DND-41 (cell line): ENCODE measurements at regions not wholly inside any gene's neighbourhood (a gene's known extent, or its start where the extent isn't known, plus 50 kb on each side); places are given as distances from the start of the nearest gene placed in this dataset.

Experiments used
- ATAC-seq: fragments of 200-7000 bp; cut with Tn5 transposase; 3 replicates; pipeline ENCODE4 v1.9.1; 2021; ENCODE audit warnings: low read depth; ENCODE audit not compliant: insufficient read depth
- DNase-seq: peaks from one replicate; pipeline ENCODE4 v3.0.0-alpha.2; 2020
- H2AFZ ChIP-seq: 2 replicates; pipeline ENCODE4 v1.6.0; 2012; ENCODE audit warnings: low read depth, low read length
- H3K27ac ChIP-seq: 2 replicates; pipeline ENCODE4 v1.5.1; 2012; ENCODE audit warnings: low read length, inconsistent platforms
- H3K27me3 ChIP-seq: fragments of 200-600 bp; sonication (generic); 2 replicates; pipeline ENCODE4 v1.6.0; 2012; ENCODE audit warnings: low read length, mild to moderate bottlenecking, inconsistent platforms; ENCODE audit not compliant: insufficient read depth, poor library complexity
- H3K36me3 ChIP-seq: 2 replicates; pipeline ENCODE4 v1.5.1; 2012; ENCODE audit warnings: low read length, inconsistent platforms; ENCODE audit not compliant: insufficient read depth
- H3K4me1 ChIP-seq: 2 replicates; pipeline ENCODE4 v1.5.1; 2012; ENCODE audit warnings: mild to moderate bottlenecking, low read length; ENCODE audit not compliant: insufficient read depth
- H3K4me2 ChIP-seq: 2 replicates; pipeline ENCODE4 v1.6.0; 2012; ENCODE audit warnings: mild to moderate bottlenecking, moderate library complexity, low read length, inconsistent platforms; ENCODE audit not compliant: insufficient read depth
- H3K4me3 ChIP-seq, 2 experiments: fragments of 200-600 bp in 1 of 2; shearing (Covaris generic) in 1 of 2; 2 replicates each; pipeline ENCODE4 v1.5.1; 2012 to 2016; ENCODE audit warnings: inconsistent platforms in 2 of 2, low read length in 2 of 2, mild to moderate bottlenecking in 2 of 2, low read depth in 1 of 2, moderate library complexity in 1 of 2
- H3K79me2 ChIP-seq: 2 replicates; pipeline ENCODE4 v1.6.0; 2012; ENCODE audit warnings: low read length, inconsistent platforms; ENCODE audit not compliant: insufficient read depth
- H3K9ac ChIP-seq: 2 replicates; pipeline ENCODE4 v1.6.0; 2012; ENCODE audit warnings: low read depth, mild to moderate bottlenecking, inconsistent platforms, low read length, moderate library complexity
- H3K9me3 ChIP-seq: 2 replicates; pipeline ENCODE4 v1.5.1; 2012; ENCODE audit warnings: low read length, moderate library complexity, mild to moderate bottlenecking, inconsistent platforms; ENCODE audit not compliant: insufficient read depth, severe bottlenecking
- H4K20me1 ChIP-seq: 2 replicates; pipeline ENCODE4 v1.6.0; 2012; ENCODE audit warnings: low read length; ENCODE audit not compliant: insufficient read depth
- CTCF ChIP-seq: IDR thresholded peaks from 2 replicates; pipeline ENCODE4 v1.5.1; 2012; ENCODE audit warnings: borderline replicate concordance, low read length, moderate library complexity, mild to moderate bottlenecking; ENCODE audit not compliant: poor library complexity, severe bottlenecking; ENCODE audit errors: extremely low read depth
- EZH2 ChIP-seq: IDR thresholded peaks from 3 replicates; pipeline ENCODE4 v1.6.1; 2012; ENCODE audit warnings: borderline replicate concordance, low read depth, mild to moderate bottlenecking, moderate library complexity, low read length, inconsistent platforms; ENCODE audit not compliant: severe bottlenecking

GRCh38 chr15:88395241-88395640, 71.9 kb downstream of the MRPL46 start:
- peak overlapping the region; percentile 76 for H3K27ac ChIP-seq
- DNase-seq (no peak), ATAC-seq (no peak)
- H4K20me1 ChIP-seq: no peaks in the 10 kb centered on the region
- H3K27me3 ChIP-seq: no peaks in the 10 kb centered on the region
- no peaks in the 10 kb centered on the region for H3K9me3 ChIP-seq
- no peaks in the 10 kb centered on the region for H3K36me3 ChIP-seq
- H3K4me1 ChIP-seq: peaks cover 37% of the 10 kb centered on the region
- H3K9ac ChIP-seq: no peak overlapping the region
- H3K79me2 ChIP-seq: no peaks in the 10 kb centered on the region
- H3K4me2 ChIP-seq: no peak overlapping the region
- no peak for TF ChIP-seq CTCF
- H2AFZ ChIP-seq: 0 out of 2 replicates have a peak overlapping the region, but pooled peaks have one; percentile 12
- H3K4me3 ChIP-seq: no peak overlapping the region

- H4K20me1 ChIP-seq: no peaks in the 10 kb centered on the region
- H3K79me2 ChIP-seq: no peaks in the 10 kb centered on the region
- H2AFZ ChIP-seq: no peak overlapping the region
- DNase-seq (no peak), ATAC-seq (no peak)
- H3K4me3 ChIP-seq: no peak overlapping the region
- H3K4me2 ChIP-seq: no peak overlapping the region
- no peak for TF ChIP-seq EZH2
- no peak for TF ChIP-seq CTCF
- peaks cover 33% of the 10 kb centered on the region for H3K4me1 ChIP-seq
- no peaks in the 10 kb centered on the region for H3K27me3 ChIP-seq
- H3K9ac ChIP-seq: no peak overlapping the region
- H3K27ac ChIP-seq: 0 out of 2 replicates have a peak overlapping the region, but pooled peaks have one; percentile 76
- no peaks in the 10 kb centered on the region for H3K9me3 ChIP-seq
- H3K36me3 ChIP-seq: no peaks in the 10 kb centered on the region
Measured at GRCh38 chr15:88394553-88395145, 72.5 kb downstream of the MRPL46 start.

GRCh38 chr15:88393719-88394519, 73.3 kb downstream of the MRPL46 start:
- ATAC-seq: no peak
- no peak overlapping the region for H3K27ac ChIP-seq
- no peaks in the 10 kb centered on the region for H3K27me3 ChIP-seq
- no peak overlapping the region for H3K4me2 ChIP-seq
- no peaks in the 10 kb centered on the region for H4K20me1 ChIP-seq
- no peak overlapping the region for H3K4me3 ChIP-seq
- H3K4me1 ChIP-seq: peaks cover 33% of the 10 kb centered on the region
- H3K36me3 ChIP-seq: no peaks in the 10 kb centered on the region
- H3K9me3 ChIP-seq: no peaks in the 10 kb centered on the region
- H2AFZ ChIP-seq: no peak overlapping the region
- TF ChIP-seq CTCF (no peak), EZH2 (no peak)
- DNase-seq: no peak
- no peaks in the 10 kb centered on the region for H3K79me2 ChIP-seq
- H3K9ac ChIP-seq: no peak overlapping the region
